Left lung (tissue), 4 donors: ENCODE measurements at regions not wholly inside any gene's neighbourhood (a gene's known extent, or its start where the extent isn't known, plus 50 kb on each side); places are given as distances from the start of the nearest gene placed in this dataset.

Experiments used
- ATAC-seq: fragments of 200-7000 bp; cut with Tn5 transposase; one replicate; pipeline ENCODE4 v1.9.1; 2020; ENCODE audit warnings: moderate library complexity
- DNase-seq, 4 donors: peaks; one replicate each; pipeline ENCODE4 v3.0.0-alpha.2; 2013 to 2020
- H3K27ac ChIP-seq, 2 donors: fragments of 200-600 bp; sonication (generic) in 1 of 2; one replicate each; pipeline versions ENCODE4 v1.5.0 to v1.8.0; 2020 to 2021
- H3K27me3 ChIP-seq, 2 donors: fragments of 200-600 bp; sonication (generic) in 1 of 2; one replicate each; pipeline versions ENCODE4 v1.5.0 to v1.8.0; 2020 to 2021
- H3K36me3 ChIP-seq, 2 donors: fragments of 200-600 bp; sonication (generic) in 1 of 2; one replicate each; pipeline versions ENCODE4 v1.5.0 to v1.8.0; 2020 to 2021
- H3K4me1 ChIP-seq, 2 donors: fragments of 200-600 bp; one replicate each; pipeline ENCODE4 v1.8.0; 2021
- H3K4me3 ChIP-seq, 2 donors: fragments of 200-600 bp; sonication (generic) in 1 of 2; one replicate each; pipeline versions ENCODE4 v1.5.0 to v1.8.0; 2020 to 2021; ENCODE audit warnings: mild to moderate bottlenecking in 1 of 2
- H3K9me3 ChIP-seq, 2 donors: fragments of 200-600 bp; sonication (generic) in 1 of 2; one replicate each; pipeline versions ENCODE4 v1.5.0 to v1.8.0; 2020 to 2021
- CTCF ChIP-seq, 2 donors: fragments of 200-600 bp; sonication (generic) in 1 of 2; IDR thresholded peaks; one replicate each; pipeline versions ENCODE4 v1.5.0 to v1.8.0; 2021; ENCODE audit warnings: antibody characterized with exemption in 2 of 2
- intact Hi-C, 2 donors: fragments of 100-400 bp; cut with DNase I; formaldehyde crosslinking; loops; one replicate each; pipeline versions ENCODE4 v1.11.2 to v1.14.2; 2022
- donor health status: DM: no; HTN: yes; CAD: no.
- donor health status: DM: no; HTN: no; CAD: no.

GRCh38 chr6:140039364-140039763 lies 664.9 kb upstream of the CITED2 start:
- H3K4me3 ChIP-seq: no peak overlapping the region
- H3K27me3 ChIP-seq: no peaks in the 10 kb centered on the region
- H3K36me3 ChIP-seq: no peaks in the 10 kb centered on the region
- H3K4me1 ChIP-seq: peaks cover 0 to 21% of the 10 kb centered on the region in 2 donors
- H3K27ac ChIP-seq: no peak overlapping the region
- no peak for TF ChIP-seq CTCF (IDR thresholded peaks at IDR 0.05)
- DNase-seq (no peak), ATAC-seq (no peak)
- peaks cover 0 to 8% of the 10 kb centered on the region in 2 donors for H3K9me3 ChIP-seq
- intact Hi-C loops: no loop called here

DNA sequence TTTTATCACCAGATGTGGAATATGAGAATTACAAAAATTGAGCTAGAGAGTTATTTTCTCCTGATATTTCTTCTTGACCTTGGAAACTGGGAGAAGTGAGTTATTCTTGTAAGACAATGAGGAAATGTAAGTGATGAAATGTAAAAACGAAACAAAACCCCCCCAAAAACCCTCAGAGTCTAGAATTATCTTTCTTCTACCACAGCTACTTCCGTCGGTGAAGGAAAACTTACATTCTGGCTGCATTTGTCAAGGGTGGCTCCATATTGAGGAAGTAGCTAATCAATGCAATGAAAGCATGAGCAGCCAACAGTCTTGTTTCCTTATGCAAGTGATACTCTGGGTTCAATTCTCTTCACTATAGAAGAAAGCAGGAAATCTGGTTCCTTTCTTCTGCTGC lies 661.7 kb upstream of the CITED2 start:
- Histone ChIP-seq H3K27ac (no peak overlapping the region), H3K4me3 (no peak overlapping the region), H3K4me1 (peaks cover 0 to 10% of the 10 kb centered on the region in 2 donors), H3K36me3 (no peaks in the 10 kb centered on the region), H3K9me3 (peaks cover 0 to 8% of the 10 kb centered on the region in 2 donors), H3K27me3 (no peaks in the 10 kb centered on the region)
- no peak for TF ChIP-seq CTCF (IDR thresholded peaks at IDR 0.05)
- ATAC-seq (no peak), DNase-seq (no peak)
- intact Hi-C loops: no loop called here

GRCh38 chr6:140032189-140032588 lies 657.7 kb upstream of the CITED2 start:
- DNase-seq (no peak), ATAC-seq (no peak)
- Histone ChIP-seq H3K27me3 (no peaks in the 10 kb centered on the region), H3K4me3 (no peak overlapping the region), H3K4me1 (no peaks in the 10 kb centered on the region), H3K9me3 (peaks cover 0 to 14% of the 10 kb centered on the region in 2 donors), H3K36me3 (no peaks in the 10 kb centered on the region), H3K27ac (no peak overlapping the region)
- TF ChIP-seq CTCF (IDR thresholded peaks at IDR 0.05): no peak
- intact Hi-C loops: no loop called here

DNA sequence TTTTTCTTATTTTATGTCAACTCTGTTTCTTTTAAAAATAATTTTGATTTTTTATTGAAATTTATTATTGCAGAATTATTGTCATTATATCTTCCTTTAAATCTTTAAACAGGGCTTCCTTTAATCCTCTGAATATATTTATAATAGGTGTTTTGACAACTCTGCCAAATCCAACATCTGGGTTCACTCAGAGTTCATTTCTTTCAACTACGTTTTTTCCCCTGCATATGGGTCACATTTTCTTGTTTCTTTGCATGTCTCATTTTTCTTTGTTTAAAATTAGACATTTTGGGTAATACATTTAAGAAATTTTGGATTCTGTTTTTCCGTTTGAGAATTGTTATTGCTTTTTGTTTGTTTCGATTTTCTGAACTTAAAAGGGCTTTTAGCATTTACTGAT lies 655.1 kb upstream of the CITED2 start:
- H3K36me3 ChIP-seq: no peaks in the 10 kb centered on the region
- intact Hi-C loops: no loop called here
- H3K27me3 ChIP-seq: no peaks in the 10 kb centered on the region
- peaks cover 0 to 6% of the 10 kb centered on the region in 2 donors for H3K9me3 ChIP-seq
- H3K4me3 ChIP-seq: no peak overlapping the region
- H3K4me1 ChIP-seq: no peaks in the 10 kb centered on the region
- ATAC-seq: no peak
- TF ChIP-seq CTCF (IDR thresholded peaks at IDR 0.05): no peak
- no peak for DNase-seq
- H3K27ac ChIP-seq: no peak overlapping the region

DNA sequence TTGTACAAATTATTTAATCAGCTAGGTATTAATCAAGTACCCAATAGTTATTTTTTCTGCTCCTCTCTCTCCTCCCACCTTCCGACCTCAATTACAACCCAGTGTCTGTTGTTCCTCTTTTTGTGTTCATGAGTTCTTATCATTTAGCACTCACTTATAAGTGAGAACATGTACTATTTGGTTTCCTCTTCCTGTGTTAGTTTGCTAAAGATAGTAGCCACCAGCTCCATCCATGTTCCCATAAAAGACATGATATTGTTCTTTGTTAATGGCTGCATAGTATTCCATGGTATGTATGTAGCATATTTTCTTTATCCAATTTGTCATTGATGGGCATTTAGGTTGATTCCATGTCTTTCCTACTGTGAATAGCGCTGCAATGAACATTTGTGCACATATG lies 652.8 kb upstream of the CITED2 start:
- H3K4me3 ChIP-seq: no peak overlapping the region
- DNase-seq (no peak), ATAC-seq (no peak)
- H3K36me3 ChIP-seq: no peaks in the 10 kb centered on the region
- intact Hi-C loops: no loop called here
- H3K27me3 ChIP-seq: no peaks in the 10 kb centered on the region
- no peaks in the 10 kb centered on the region for H3K4me1 ChIP-seq
- TF ChIP-seq CTCF (IDR thresholded peaks at IDR 0.05): no peak
- H3K9me3 ChIP-seq: peaks cover 0 to 6% of the 10 kb centered on the region in 2 donors
- H3K27ac ChIP-seq: no peak overlapping the region
